NB4 (cell line): ENCODE measurements at regions not wholly inside any gene's neighbourhood (a gene's known extent, or its start where the extent isn't known, plus 50 kb on each side); places are given as distances from the start of the nearest gene placed in this dataset.

Experiments
- MAX ChIP-seq: IDR thresholded peaks from 2 replicates; pipeline ENCODE4 v1.6.1; 2011; ENCODE audit warnings: low read depth, low read length
- POLR2A ChIP-seq: IDR thresholded peaks from 2 replicates; pipeline ENCODE4 v1.6.1; 2011; ENCODE audit warnings: mild to moderate bottlenecking; ENCODE audit not compliant: insufficient read length; ENCODE audit errors: extremely low read depth
- TF ChIP-seq, protein P1 (sequence below): IDR thresholded peaks from one replicate; pipeline ENCODE4 v1.5.1; 2012; ENCODE audit warnings: low read depth, low read length

DNA sequence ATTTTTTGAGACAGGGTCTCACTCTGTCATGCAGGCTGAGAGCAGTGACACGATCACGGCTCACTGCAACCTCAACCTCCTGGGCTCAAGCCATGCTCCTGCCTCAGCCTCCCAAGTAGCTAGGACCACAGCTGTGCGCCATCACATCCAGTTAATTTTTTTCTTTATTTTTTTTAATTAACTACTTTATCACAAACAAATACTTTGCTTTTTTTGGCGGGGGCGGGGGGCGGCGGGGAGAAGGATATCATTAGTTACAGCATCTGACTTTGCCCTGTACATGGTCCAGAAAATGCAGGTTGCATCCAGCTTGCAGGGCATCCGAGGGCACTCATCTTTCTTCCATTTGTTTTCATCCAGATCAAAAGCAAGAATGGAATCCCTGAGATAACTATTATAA, 201.8 kb upstream of the IER5L start:
- TF ChIP-seq, protein P1, sequence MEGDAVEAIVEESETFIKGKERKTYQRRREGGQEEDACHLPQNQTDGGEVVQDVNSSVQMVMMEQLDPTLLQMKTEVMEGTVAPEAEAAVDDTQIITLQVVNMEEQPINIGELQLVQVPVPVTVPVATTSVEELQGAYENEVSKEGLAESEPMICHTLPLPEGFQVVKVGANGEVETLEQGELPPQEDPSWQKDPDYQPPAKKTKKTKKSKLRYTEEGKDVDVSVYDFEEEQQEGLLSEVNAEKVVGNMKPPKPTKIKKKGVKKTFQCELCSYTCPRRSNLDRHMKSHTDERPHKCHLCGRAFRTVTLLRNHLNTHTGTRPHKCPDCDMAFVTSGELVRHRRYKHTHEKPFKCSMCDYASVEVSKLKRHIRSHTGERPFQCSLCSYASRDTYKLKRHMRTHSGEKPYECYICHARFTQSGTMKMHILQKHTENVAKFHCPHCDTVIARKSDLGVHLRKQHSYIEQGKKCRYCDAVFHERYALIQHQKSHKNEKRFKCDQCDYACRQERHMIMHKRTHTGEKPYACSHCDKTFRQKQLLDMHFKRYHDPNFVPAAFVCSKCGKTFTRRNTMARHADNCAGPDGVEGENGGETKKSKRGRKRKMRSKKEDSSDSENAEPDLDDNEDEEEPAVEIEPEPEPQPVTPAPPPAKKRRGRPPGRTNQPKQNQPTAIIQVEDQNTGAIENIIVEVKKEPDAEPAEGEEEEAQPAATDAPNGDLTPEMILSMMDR, result no peak
- TF ChIP-seq POLR2A, result no peak
- no peak for TF ChIP-seq MAX
